KG1 (cell line): ENCODE measurements at regions not wholly inside any gene's neighbourhood (a gene's known extent, or its start where the extent isn't known, plus 50 kb on each side); places are given as distances from the start of the nearest gene placed in this dataset.

Source experiments
- DNase-seq: peaks from one replicate; lab custom pipeline; 2025; lab: John Stamatoyannopoulos, UW

DNA sequence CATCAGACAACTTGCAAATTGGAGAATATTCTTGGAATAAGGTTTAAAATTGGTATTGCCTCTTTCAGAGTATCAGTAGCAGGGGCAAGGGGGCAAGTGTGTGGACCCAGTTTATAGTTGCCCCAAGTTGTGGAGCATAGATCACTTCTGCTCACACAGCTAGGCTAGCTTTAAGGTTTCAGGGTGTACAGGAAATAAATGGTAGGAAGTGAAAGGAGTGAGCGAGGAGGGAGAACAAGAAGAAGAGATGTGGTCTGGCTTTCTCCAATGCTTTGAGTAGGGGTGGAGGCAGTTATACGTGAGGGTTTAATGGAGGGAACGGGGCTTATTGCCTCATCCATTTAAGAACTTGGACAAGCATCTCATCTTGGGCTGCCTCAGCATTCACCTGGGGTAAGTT lies 290.0 kb upstream of the CFAP20DC start:
- no peak for DNase-seq

- no peak for DNase-seq
Measured at GRCh38 chr3:59338934-59339333, 289.1 kb upstream of the CFAP20DC start.

DNA sequence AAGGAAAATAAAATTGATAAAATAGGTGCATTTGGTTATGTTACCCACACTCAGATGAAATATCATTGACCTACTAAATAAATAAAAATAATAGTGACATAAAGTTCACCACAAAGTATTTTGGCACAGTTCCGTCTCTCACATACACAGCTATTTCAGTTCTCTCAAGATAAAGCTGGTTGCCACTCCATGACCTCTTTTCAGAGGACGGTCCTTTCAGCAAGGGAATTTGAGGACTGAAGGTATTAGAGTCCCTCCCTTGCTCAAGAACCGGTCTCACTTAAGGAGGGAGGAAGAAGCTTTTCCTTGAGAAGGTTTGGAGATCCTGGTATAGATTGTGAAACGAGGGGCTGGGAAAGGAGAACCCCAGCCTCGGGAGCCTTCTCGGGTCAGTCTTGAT lies 285.5 kb upstream of the CFAP20DC start:
- no peak for DNase-seq

- DNase-seq: no peak
Measured at GRCh38 chr3:59334585-59334984, 284.8 kb upstream of the CFAP20DC start.

GRCh38 chr3:59327376-59327808 lies 277.6 kb upstream of the CFAP20DC start:
- DNase-seq: no peak

- no peak for DNase-seq
Measured at GRCh38 chr3:59326246-59327024, 276.6 kb upstream of the CFAP20DC start.

DNA sequence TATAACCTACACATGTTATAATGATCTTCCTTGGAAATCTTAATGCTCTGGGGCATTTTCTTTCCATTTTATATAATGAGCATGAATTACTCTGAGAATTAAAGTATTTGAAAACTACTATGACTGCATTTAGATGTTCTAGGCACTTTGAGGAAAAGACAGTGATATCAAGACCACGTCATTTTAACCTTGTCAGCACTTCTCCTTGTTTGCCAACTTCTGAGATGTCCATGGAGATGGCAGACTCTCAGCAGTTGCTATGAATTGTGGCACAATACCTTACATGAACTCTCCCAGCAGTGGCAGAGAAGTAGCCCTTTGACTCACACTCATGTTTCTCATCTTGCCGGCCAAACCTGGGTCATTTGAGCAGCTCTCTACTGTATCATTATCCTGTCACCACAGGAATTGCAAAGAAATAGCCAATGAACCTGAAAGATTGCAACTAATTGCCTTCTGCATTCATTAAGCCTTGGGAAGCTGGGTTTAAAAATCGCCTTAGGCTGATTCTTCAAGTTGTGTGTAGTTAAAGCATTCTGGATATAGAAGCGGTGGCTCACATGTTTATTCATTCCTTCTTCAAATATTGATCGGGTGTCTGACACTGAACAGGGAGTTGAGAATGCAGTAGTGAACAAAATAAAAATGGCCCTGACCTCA lies 272.2 kb upstream of the CFAP20DC start:
- DNase-seq: no peak

GRCh38 chr3:59320080-59320479 lies 270.3 kb upstream of the CFAP20DC start:
- no peak for DNase-seq

DNA sequence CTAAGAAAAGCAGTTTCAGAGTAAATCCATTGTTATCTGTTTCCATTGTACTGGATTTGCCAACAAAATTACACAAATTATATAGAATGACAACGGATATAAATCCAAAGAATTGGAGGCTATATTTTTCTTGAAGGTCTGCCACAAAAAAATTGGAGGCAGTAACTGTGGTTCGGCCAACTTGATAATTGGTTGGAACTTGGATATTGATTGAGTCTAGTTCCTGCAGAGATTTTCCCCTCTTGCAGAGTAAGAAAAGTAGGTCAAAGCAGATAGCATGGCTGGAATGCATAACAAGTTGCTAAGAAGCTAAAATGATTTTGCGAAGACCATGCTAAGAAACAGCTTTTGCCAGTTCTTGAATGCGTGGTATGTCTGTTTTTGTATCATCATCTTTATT lies 269.6 kb upstream of the CFAP20DC start:
- DNase-seq: no peak

GRCh38 chr3:59318881-59319280 lies 269.1 kb upstream of the CFAP20DC start:
- no peak for DNase-seq

DNA sequence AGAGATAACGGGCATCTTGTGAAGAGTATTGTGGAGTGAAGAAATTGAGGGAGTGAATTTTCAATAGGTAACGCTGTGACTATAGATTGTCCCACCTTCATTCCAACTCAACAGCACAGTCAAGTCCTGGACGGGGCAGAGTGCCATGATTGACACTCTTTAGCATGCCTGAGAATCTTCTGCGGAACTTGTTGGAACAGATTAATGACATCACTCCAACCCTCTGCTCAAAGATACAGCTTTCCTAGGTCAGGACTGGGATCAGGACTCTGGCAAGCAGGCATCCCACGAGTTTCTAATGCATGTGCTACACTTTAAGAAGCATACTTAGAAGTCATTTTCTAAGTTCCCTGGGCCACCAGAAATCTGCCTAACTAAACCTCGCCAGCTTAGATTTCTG lies 267.6 kb upstream of the CFAP20DC start:
- DNase-seq: no peak

DNA sequence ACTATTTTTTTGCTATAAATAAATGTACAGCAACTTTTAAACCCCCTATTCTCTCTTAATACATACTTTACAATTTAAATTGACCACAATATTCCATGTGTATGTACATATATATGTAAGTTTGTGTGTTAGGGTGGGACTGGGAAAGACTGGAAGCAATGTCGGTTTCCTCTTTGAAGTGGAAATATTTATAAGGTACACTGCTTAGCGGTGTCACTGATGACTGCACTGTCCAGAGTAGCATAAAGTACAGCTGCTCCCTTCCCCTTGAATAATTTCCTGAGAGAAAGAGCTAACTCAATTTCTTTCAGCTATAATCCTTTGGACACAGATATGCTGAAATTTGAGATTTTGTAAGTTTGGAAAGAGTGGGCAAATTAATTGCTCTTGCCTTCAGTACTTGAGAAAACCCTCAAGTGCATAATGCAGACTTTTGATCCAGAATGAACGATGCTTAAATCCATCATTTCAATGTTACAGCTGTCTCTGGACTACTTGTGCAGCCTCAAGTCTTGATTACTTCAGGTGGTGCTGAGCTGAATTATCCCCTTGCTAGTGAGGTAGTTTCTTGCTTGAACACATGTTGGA lies 267.0 kb upstream of the CFAP20DC start:
- DNase-seq: no peak

DNA sequence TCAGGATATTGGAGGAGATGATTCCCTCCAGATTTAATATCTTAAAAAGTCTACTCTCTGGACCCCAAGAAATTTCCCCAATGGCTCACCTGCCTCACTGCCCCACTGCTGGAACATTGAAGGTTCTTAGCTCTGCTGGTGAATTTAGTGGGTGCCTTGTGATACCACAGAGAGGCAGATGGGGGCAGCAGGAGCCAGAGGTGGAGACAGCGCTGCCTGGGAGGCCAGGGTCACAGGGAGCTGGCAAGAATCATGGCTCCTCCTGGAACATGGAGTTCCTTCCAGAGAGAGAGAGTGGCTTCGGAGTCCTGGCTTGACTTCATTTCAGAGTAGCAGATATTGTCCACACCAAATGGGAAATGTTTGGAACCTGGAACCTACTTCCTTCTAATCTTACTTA lies 263.5 kb upstream of the CFAP20DC start:
- DNase-seq: no peak

- no peak for DNase-seq
Measured at GRCh38 chr3:59311231-59311630, 261.4 kb upstream of the CFAP20DC start.

DNA sequence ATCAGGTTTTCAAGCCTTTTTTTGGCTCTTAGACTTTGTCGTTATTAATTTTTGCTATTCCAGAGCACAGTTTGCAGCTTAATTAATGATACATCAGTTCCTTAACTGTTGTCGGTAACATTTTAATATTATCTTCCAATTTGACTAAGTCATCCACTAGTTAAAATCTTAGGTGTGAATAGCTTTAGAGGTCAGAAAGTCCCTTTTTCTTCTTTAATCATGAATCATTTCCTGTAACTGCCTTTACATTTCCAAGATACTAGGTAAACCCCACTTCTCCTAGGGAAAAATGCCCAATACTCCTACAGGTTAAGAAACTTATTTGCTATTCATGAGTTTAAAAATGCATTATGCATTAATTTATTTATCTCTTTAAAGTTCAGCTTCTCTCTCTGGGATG lies 260.9 kb upstream of the CFAP20DC start:
- DNase-seq: no peak

GRCh38 chr3:59308684-59309083 lies 258.9 kb upstream of the CFAP20DC start:
- DNase-seq: no peak

DNA sequence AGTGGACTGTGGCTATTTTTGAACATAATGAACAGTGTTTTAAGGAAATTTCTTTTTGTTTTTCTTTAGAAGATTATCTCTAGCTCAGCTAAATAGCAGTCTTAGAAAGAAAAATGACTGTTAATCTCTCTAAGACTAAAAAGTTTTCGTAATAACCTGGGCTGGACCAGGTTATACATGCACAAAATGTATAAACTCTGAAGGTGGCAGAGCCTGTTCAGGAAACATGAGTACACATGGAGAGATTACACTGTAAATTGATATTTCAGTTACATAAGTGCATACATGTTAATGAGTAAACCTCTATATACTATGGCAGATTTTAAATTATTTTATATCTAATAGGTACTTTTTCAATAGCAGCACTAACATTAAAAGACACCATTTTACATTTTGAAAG lies 258.2 kb upstream of the CFAP20DC start:
- no peak for DNase-seq

GRCh38 chr3:59306436-59306835 lies 256.6 kb upstream of the CFAP20DC start:
- DNase-seq: no peak

- DNase-seq: no peak
Measured at GRCh38 chr3:59304296-59304695, 254.5 kb upstream of the CFAP20DC start.

DNA sequence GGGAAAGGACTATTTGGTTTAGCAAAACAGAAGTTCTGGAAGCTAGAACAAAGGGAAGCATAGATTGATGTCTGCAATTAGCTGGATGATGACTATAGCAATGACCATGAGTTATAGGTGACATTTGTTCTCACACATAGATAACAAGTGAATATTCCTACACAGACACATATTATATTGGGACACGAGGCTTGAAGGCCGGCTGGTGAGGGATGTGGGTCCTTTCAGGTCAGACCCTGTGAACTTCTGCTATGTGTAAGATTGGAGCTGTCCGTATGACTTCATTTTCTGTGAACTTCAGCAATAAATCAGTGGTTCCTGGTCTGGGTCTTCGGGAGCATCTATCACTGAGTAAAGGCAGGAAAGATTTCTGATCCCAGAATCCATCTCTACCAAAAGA lies 253.6 kb upstream of the CFAP20DC start:
- DNase-seq: no peak

GRCh38 chr3:59302442-59302841 lies 252.6 kb upstream of the CFAP20DC start:
- DNase-seq: no peak

GRCh38 chr3:59300733-59301132 lies 250.9 kb upstream of the CFAP20DC start:
- DNase-seq: no peak

GRCh38 chr3:59299561-59299960 lies 249.7 kb upstream of the CFAP20DC start:
- no peak for DNase-seq
